Large intestine (tissue), 3 donors: ENCODE measurements at regions not wholly inside any gene's neighbourhood (a gene's known extent, or its start where the extent isn't known, plus 50 kb on each side); places are given as distances from the start of the nearest gene placed in this dataset.

Source experiments
- DNase-seq, 2 donors: peaks; one replicate each; pipeline versions ENCODE4 v3.0.0 to v3.0.0-alpha.2; 2013
- H3K27ac ChIP-seq: one replicate; pipeline ENCODE4 v1.5.1; 2013; ENCODE audit warnings: low read length
- H3K27me3 ChIP-seq: 2 replicates; pipeline ENCODE4 v1.6.1; 2013; ENCODE audit warnings: low read length; ENCODE audit not compliant: control insufficient read depth, insufficient read depth
- H3K36me3 ChIP-seq: 2 replicates; pipeline ENCODE4 v1.6.1; 2013; ENCODE audit warnings: low read length; ENCODE audit not compliant: control insufficient read depth, insufficient read depth
- H3K4me1 ChIP-seq: one replicate; pipeline ENCODE4 v1.6.1; 2013; ENCODE audit warnings: low read length; ENCODE audit not compliant: control insufficient read depth, insufficient read depth
- H3K4me3 ChIP-seq: one replicate; pipeline ENCODE4 v1.5.1; 2013; ENCODE audit warnings: low read length
- H3K9me3 ChIP-seq: one replicate; pipeline ENCODE4 v1.6.1; 2013; ENCODE audit warnings: mild to moderate bottlenecking, low read depth, low read length, moderate library complexity; ENCODE audit not compliant: control insufficient read depth
- WGBS: methylation state at CpG from one replicate; pipeline ENCODE4 v1.1.5; 2013; ENCODE audit warnings: low lambda C conversion rate; ENCODE audit not compliant: insufficient coverage; 5-methylcytosine and 5-hydroxymethylcytosine counted together

DNA sequence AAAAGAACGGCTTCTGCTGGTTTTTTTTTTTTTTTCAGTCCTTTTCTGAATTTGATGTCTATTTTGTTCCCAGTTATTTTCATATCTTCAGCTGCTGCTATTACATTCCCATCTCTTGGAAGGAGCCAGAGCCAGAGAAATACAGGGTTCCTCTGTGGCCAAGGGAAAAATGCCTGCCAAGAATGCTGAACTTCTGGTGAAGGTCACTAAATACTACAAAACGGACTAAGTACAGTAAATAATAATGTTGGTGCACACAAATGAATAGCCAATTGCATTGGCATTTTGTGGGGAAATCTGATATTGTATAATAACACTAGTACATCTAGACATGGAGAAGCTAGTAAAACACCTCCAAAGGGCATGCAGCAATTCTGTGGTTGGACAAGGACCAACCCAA is 56.3 kb upstream of the ZEB1 start:
- H3K27me3 ChIP-seq: no peaks in the 10 kb centered on the region
- H3K27ac ChIP-seq: no peak overlapping the region
- no peak for DNase-seq
- 63% methylated on average over 1 of the region's 2 CpGs for WGBS
- H3K36me3 ChIP-seq: no peaks in the 10 kb centered on the region
- H3K4me1 ChIP-seq: no peaks in the 10 kb centered on the region
- no peak overlapping the region for H3K4me3 ChIP-seq
- H3K9me3 ChIP-seq: no peaks in the 10 kb centered on the region

- Histone ChIP-seq H3K27ac (no peak overlapping the region), H3K4me1 (no peaks in the 10 kb centered on the region), H3K27me3 (no peaks in the 10 kb centered on the region), H3K4me3 (no peak overlapping the region), H3K9me3 (no peaks in the 10 kb centered on the region), H3K36me3 (no peaks in the 10 kb centered on the region)
- DNase-seq: no peak
- WGBS: no CpG with 5 or more reads among the region's 5 CpGs
These were observed 55.1 kb upstream of the ZEB1 start for GRCh38 chr10:31263903-31264302.

GRCh38 chr10:31268444-31269303 is 50.3 kb upstream of the ZEB1 start:
- no peaks in the 10 kb centered on the region for H3K9me3 ChIP-seq
- no peaks in the 10 kb centered on the region for H3K4me1 ChIP-seq
- no peak for DNase-seq
- H3K4me3 ChIP-seq: no peak overlapping the region
- H3K36me3 ChIP-seq: no peaks in the 10 kb centered on the region
- no peak overlapping the region for H3K27ac ChIP-seq
- H3K27me3 ChIP-seq: no peaks in the 10 kb centered on the region
- WGBS: 40% methylated on average over 1 of the region's 12 CpGs
